CD1c-positive myeloid dendritic cell (primary cell): ENCODE measurements at regions not wholly inside any gene's neighbourhood (a gene's known extent, or its start where the extent isn't known, plus 50 kb on each side); places are given as distances from the start of the nearest gene placed in this dataset.
"Not testable (repeated sequence)": the region's sequence is repeated elsewhere in the genome, so short reads cannot be mapped to it uniquely, and the experiment has no call there.

ENCODE experiments used
- DNase-seq: peaks from one replicate; pipeline ENCODE4 v3.0.0-alpha.2; 2016; ENCODE audit errors: extremely low spot score

GRCh38 chr3:75126556-75126955 is 512.1 kb upstream of the CNTN3 start:
- no peak for DNase-seq

GRCh38 chr3:75129101-75129500 is 514.6 kb upstream of the CNTN3 start:
- no peak for DNase-seq

GRCh38 chr3:75136100-75136897 is 521.8 kb upstream of the CNTN3 start:
- DNase-seq, result no peak

GRCh38 chr3:75138345-75138744 is 523.9 kb upstream of the CNTN3 start:
- no peak for DNase-seq

- DNase-seq, result no peak
These were observed 523.1 kb upstream of the FRG2C start for GRCh38 chr3:75140904-75141615.

GRCh38 chr3:75144406-75144805 is 519.7 kb upstream of the FRG2C start:
- no peak for DNase-seq

GRCh38 chr3:75171630-75172230 is 492.4 kb upstream of the FRG2C start:
- DNase-seq, result no peak

GRCh38 chr3:75176937-75177336 is 487.2 kb upstream of the FRG2C start:
- DNase-seq, result no peak

- no peak for DNase-seq
These were observed 483.7 kb upstream of the FRG2C start for GRCh38 chr3:75180235-75180944.

GRCh38 chr3:75180945-75181298 is 483.2 kb upstream of the FRG2C start:
- DNase-seq, result no peak

- DNase-seq, result no peak
These were observed 475.2 kb upstream of the FRG2C start for GRCh38 chr3:75188962-75189361.

GRCh38 chr3:75192146-75192616 is 471.9 kb upstream of the FRG2C start:
- peak; percentile 68 for DNase-seq

- no peak for DNase-seq
These were observed 470.3 kb upstream of the FRG2C start for GRCh38 chr3:75193797-75194196.

GRCh38 chr3:75214332-75214731 is 449.8 kb upstream of the FRG2C start:
- DNase-seq, result not testable (repeated sequence)

- DNase-seq, result no peak
These were observed 445.6 kb upstream of the FRG2C start for GRCh38 chr3:75218577-75218976.

GRCh38 chr3:75220932-75221331 is 443.2 kb upstream of the FRG2C start:
- peak; percentile 5 for DNase-seq

- DNase-seq, result no peak
These were observed 439.7 kb upstream of the FRG2C start for GRCh38 chr3:75224412-75224811.

GRCh38 chr3:75232216-75232615 is 431.9 kb upstream of the FRG2C start:
- no peak for DNase-seq

- DNase-seq, result no peak
These were observed 428.5 kb upstream of the FRG2C start for GRCh38 chr3:75235631-75236030.

GRCh38 chr3:75237053-75237452 is 427.1 kb upstream of the FRG2C start:
- DNase-seq, result no peak

GRCh38 chr3:75237477-75237876 is 426.7 kb upstream of the FRG2C start:
- no peak for DNase-seq
